ENCODE measurements at regions not wholly inside any gene's neighbourhood (a gene's known extent, or its start where the extent isn't known, plus 50 kb on each side); places are given as distances from the start of the nearest gene placed in this dataset.

DNA sequence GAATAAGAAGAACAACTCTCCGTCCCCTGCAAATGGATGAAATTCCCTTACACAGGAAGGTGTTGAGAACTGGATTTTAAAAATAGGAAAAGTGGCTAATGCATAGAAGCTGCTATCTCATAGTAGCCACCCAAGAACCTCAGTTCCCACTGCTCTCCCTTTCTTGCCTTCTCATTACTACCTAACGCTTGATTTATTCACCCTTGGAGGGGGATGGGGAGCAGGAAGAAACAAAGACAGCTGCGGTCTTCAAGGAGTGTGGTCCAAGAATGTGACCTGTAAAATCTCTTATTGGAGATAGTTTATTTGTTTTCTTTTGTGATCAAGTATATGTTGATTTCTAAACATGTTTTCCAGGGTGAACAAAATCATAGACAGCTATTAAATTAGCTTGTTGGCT lies 274.1 kb upstream of the CTNNB1 start:
- TF ChIP-seq, protein P1, sequence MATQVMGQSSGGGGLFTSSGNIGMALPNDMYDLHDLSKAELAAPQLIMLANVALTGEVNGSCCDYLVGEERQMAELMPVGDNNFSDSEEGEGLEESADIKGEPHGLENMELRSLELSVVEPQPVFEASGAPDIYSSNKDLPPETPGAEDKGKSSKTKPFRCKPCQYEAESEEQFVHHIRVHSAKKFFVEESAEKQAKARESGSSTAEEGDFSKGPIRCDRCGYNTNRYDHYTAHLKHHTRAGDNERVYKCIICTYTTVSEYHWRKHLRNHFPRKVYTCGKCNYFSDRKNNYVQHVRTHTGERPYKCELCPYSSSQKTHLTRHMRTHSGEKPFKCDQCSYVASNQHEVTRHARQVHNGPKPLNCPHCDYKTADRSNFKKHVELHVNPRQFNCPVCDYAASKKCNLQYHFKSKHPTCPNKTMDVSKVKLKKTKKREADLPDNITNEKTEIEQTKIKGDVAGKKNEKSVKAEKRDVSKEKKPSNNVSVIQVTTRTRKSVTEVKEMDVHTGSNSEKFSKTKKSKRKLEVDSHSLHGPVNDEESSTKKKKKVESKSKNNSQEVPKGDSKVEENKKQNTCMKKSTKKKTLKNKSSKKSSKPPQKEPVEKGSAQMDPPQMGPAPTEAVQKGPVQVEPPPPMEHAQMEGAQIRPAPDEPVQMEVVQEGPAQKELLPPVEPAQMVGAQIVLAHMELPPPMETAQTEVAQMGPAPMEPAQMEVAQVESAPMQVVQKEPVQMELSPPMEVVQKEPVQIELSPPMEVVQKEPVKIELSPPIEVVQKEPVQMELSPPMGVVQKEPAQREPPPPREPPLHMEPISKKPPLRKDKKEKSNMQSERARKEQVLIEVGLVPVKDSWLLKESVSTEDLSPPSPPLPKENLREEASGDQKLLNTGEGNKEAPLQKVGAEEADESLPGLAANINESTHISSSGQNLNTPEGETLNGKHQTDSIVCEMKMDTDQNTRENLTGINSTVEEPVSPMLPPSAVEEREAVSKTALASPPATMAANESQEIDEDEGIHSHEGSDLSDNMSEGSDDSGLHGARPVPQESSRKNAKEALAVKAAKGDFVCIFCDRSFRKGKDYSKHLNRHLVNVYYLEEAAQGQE (IDR thresholded peaks at IDR 0.05; ENCODE audit: insufficient read depth in 1 of 2, low read depth in 2 of 2, low read length in 2 of 2) = no peak
- TF ChIP-seq POLR2AphosphoS5 (IDR thresholded peaks at IDR 0.05; ENCODE audit: low read depth, low read length) = no peak
- TF ChIP-seq TAF1 (IDR thresholded peaks at IDR 0.05; ENCODE audit: borderline replicate concordance, insufficient read depth, low read length) = no peak
- no peak for TF ChIP-seq FOXP2 (optimal IDR thresholded peaks at IDR 0.05; ENCODE audit: borderline replicate concordance, extremely low read depth, extremely low read length, insufficient read depth)
- TF ChIP-seq SIN3A (IDR thresholded peaks at IDR 0.05; ENCODE audit: borderline replicate concordance, insufficient read depth, low read length) = no peak

DNA sequence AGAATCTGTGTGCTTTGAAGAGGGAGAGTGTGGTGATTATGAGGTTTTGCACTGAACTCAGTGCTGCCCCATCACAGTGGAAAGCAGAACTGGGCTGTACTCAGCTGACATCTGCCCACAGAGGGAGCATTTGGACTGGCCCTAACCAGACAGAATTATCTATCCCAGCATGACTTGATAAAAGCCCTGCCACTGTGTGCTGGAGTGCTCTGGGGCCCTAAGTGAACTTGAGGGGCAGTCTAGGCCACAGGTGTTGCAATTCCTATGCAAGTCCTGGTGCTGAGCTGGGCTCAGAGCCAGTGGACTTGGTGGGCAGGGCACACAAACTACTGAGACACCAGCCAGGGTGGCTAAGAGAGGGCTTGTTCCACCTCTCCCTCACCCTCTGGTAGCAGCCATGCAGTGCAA lies 269.2 kb upstream of the CTNNB1 start:
- no peak for TF ChIP-seq POLR2AphosphoS5 (IDR thresholded peaks at IDR 0.05; ENCODE audit: low read depth, low read length)
- no peak for TF ChIP-seq SIN3A (IDR thresholded peaks at IDR 0.05; ENCODE audit: borderline replicate concordance, insufficient read depth, low read length)
- no peak for TF ChIP-seq FOXP2 (optimal IDR thresholded peaks at IDR 0.05; ENCODE audit: borderline replicate concordance, extremely low read depth, extremely low read length, insufficient read depth)
- TF ChIP-seq, protein P1 (IDR thresholded peaks at IDR 0.05; ENCODE audit: insufficient read depth in 1 of 2, low read depth in 2 of 2, low read length in 2 of 2) = no peak
- no peak for TF ChIP-seq TAF1 (IDR thresholded peaks at IDR 0.05; ENCODE audit: borderline replicate concordance, insufficient read depth, low read length)

DNA sequence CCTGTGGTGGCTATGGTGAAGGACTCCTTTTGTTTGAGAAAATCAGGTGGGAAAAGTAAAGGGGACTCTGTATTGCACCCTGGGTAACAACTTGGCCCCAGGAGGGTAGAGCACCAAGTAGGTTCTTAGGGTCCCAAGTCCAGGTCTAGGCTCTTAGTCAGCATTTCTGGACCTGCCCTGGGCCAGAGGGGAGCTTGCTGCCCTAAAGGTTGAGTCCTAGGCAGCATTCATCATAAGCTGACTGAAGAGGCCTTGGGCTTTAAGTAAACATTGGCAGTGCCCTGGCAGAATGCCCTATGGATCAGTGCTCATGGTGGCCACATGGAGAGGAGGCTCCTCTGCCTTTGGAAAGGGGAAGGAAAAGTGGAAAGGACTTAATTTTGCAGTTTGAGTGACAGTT lies 268.5 kb upstream of the CTNNB1 start:
- TF ChIP-seq FOXP2 (optimal IDR thresholded peaks at IDR 0.05; ENCODE audit: borderline replicate concordance, extremely low read depth, extremely low read length, insufficient read depth) (no peak), SIN3A (IDR thresholded peaks at IDR 0.05; ENCODE audit: borderline replicate concordance, insufficient read depth, low read length) (no peak), POLR2AphosphoS5 (IDR thresholded peaks at IDR 0.05; ENCODE audit: low read depth, low read length) (no peak), TAF1 (IDR thresholded peaks at IDR 0.05; ENCODE audit: borderline replicate concordance, insufficient read depth, low read length) (no peak)
- TF ChIP-seq, protein P1 (IDR thresholded peaks at IDR 0.05; ENCODE audit: insufficient read depth in 1 of 2, low read depth in 2 of 2, low read length in 2 of 2) = no peak

DNA sequence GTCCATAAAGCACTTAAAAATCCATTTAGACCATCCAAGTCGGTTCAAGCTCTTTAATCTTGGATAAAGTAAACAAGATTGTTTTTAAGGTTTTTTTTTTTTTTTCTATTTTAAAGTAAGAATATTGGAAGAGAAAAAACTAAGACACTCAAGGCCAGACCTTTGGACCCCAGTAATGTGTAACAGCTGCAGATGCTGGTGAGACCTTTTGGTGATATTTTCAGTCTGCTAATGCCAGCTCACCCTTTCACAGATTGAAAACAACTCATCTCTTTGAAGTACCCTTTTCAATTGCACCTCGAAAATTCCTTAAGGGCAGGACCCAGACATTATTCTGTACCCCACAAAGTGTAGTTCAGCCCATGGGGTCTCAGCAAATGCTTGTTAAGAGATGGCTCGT lies 260.7 kb upstream of the CTNNB1 start:
- TF ChIP-seq, protein P1 (IDR thresholded peaks at IDR 0.05; ENCODE audit: insufficient read depth in 1 of 2, low read depth in 2 of 2, low read length in 2 of 2) = no peak
- TF ChIP-seq POLR2AphosphoS5 (IDR thresholded peaks at IDR 0.05; ENCODE audit: low read depth, low read length) (no peak), TAF1 (IDR thresholded peaks at IDR 0.05; ENCODE audit: borderline replicate concordance, insufficient read depth, low read length) (no peak), FOXP2 (optimal IDR thresholded peaks at IDR 0.05; ENCODE audit: borderline replicate concordance, extremely low read depth, extremely low read length, insufficient read depth) (no peak)

Measured in PFSK-1 (cell line).